GM18858 (cell line): ENCODE measurements at regions not wholly inside any gene's neighbourhood (a gene's known extent, or its start where the extent isn't known, plus 50 kb on each side); places are given as distances from the start of the nearest gene placed in this dataset.

ENCODE experiments used
- ATAC-seq: cut with Tn5 transposase; IDR thresholded peaks from one replicate; pipeline ENCODE4 v1.9.1; 2021; ENCODE audit not compliant: unreplicated experiment

GRCh38 chr7:36802459-36803135, 78.3 kb upstream of the AOAH start:
- ATAC-seq, result no peak

- ATAC-seq, result no peak
Measured at GRCh38 chr7:36796850-36797536, 72.7 kb upstream of the AOAH start.

DNA sequence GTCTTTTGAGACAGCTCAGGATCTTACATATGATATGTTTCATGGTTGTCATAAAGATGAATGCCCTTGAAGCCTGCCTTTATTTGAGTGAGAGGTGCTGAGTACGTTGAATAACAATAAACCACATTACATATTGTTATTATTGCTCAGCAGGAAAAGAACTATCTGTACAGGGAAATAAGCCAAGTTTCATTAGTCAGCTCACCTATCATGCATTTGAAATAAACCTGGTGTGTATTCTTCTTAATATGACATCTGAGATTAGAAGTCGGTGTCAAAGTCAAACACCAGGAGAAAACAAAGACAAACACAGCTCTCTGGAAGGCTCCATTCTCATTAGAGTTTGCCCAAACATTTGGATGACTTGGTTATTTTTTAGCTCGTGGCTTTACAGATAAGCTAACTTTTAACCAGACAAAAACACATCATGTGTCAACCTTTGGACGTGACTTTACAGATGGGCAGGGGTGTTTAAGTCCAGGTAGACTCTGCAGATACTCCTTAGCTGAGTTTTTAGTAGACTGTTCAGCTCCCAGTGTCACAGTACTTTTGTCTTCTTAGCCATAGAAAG, 71.2 kb upstream of the AOAH start:
- no peak for ATAC-seq

DNA sequence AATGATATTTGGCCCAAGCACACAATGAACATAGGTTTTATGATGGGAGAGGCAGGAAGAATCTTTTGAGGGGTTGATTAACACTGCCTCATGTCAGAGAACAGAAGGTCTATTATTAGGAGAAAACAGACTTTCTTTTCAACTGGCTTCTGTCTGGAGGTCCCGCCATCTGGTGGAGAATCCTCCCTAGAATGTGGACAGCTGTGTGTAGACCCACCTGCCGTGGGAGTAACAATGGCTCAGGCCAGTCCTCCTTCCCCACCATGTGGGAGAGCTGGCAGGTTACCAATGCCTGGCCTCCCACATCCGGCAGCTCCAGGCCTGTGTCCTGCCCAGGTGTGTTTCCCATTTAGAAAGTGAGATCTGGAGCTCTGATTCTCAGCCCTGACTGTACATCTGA, 70.4 kb upstream of the AOAH start:
- no peak for ATAC-seq

DNA sequence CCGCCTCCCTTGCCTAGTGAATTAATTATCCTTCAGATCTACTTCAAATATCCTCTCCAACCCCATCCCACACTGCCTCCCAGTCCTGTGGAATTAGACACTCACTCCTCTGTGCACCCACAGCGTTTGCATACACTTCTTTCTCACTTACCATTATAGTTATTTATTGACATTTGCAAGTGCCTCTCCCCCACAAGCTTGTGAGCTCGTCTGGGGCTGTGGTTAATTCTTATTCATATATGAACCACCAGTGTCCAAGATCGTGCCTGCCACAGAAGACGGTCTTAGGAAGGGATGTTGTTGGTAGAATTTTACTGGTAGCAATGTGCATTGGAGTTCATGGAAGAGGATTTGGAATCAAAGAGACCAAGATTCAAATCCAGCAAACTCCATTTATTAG, 68.1 kb upstream of the AOAH start:
- no peak for ATAC-seq

GRCh38 chr7:36790311-36790787, 66.1 kb upstream of the AOAH start:
- no peak for ATAC-seq

DNA sequence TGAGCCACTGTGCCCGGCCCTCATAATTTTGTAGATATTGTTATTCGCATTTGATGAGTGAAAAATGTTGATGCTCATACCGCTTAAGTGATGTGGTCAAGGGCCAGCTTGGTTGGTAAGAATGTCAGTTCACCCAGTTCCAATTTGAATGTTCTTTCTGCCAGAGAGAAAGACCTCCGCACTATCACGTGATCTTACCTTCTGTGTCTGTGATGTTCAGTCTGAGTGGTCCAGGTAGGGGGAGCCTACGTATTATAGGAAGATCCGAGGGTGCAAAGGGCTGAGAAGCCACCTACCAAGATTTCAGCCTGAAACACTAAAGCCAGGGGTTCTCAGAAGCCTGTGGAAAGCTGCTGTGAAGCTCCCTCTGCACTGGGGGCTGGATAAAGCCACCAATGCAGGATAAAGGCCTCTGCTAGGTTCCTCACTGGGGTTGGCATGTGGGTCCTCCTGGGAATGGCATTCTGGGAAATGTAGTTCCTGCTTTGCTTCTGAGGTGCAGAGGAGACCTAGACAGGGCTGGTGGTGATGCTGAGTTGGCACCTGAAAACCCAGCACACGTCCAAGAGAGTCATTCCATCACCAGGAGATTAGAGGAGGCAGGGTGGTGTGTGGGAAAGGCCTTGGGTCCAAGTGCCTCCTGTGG, 64.7 kb upstream of the AOAH start:
- no peak for ATAC-seq

DNA sequence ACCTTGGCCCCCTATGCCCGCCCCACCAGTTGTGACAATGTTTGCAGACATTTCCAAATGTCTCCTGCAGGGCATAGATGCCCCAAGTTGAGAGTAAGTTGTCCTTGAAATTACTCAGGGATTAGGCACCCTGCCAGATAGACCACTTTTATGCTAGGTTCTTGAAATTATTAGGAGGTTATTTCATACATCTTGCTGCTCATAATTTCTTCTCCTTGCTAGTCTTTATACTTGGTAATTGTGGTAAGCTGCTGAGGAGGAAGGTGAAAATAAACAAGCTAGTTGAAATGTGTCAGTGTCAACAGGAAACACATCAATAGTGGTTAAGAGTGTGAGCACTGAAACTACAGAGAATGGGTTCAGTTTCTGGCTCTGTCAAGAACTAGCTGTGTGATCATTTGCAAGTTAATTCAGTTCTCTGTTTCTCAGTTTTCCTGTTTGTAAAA, 63.7 kb upstream of the AOAH start:
- ATAC-seq, result no peak

DNA sequence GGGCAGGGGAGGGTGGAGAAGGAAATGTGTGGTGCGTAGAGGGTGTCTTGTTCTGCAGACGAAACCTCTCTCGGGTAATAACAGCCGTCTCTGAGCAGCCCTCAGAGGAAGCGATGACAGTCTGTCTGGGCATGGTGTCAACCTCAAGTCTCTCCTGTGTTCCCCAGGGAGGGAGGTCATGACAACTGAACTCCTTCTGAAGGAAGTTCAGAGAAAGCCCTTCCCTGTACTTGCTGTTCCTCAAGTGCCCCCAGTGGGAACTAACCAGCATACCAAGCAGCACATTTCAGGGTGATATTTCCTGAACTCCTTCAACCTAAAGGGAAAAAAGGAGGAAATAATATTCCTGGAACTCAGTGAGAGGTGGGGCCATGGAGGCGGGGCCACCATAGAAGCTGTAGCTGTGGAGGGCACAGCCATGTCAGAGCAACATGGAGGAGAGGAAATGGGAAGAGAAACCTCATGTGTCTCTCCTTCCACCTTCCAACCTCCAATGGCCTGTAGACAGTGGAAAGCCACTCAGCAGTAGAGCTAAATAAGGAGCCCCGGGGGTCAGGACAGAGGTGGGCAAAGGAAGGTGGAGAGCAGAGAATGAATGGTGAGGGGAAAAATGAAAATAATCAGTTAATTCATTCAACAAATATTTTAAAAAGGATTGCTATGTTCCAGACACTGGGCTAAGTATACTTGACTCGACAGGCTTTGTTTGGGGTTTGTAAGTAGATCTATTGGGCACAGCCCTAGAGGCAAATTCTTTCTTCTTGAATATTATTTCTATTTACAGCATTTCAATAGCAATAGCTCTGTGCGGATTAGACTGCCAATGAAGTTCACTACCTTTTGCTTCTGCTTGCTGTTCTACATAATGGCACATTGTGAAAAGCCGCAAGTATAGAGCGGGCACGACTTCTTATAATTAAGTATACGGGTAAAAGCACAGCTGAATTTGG, 61.0 kb upstream of the AOAH start:
- ATAC-seq, result peak; percentile 99

- no peak for ATAC-seq
Measured at GRCh38 chr7:36781011-36781738, 56.9 kb upstream of the AOAH start.

DNA sequence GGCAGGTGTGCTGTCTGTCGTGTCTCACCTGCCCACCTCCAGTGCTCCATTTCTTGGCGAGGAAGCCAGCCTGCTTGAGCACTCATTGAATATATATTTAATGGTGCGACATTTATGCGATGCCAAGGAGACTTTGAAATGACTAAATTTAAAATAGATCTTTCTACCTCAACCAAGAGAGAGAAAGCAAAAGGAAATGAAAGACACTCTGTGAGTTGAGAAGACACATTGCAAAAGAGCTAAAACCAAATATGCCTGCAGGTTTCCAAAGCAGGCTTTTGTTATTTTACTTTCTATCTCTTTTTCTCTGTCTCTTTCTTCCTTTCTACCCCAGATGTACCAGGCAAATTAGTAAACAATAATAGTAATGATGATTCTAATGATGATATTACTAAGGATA, 53.6 kb upstream of the AOAH start:
- ATAC-seq, result no peak

- ATAC-seq, result no peak
Measured at GRCh38 chr7:36777062-36777461, 52.8 kb upstream of the AOAH start.

DNA sequence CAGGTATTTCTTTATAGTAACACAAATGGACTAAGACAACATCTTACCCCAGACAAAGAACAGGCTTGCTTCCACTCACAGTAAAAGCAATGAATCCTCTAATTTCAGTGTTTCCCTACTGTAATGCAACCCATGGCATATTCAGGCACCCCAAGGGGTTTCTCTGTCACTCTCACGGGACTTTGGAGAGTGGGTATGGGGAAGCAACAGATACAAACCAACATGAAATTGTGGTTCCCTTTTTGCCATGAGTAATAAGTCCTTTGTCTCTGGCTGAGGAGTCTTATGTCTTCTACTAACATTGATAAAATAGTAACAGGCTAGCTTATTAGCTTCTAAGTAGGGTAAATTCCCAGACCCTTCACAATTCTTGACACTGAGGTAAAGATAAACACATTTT, 51.4 kb upstream of the AOAH start:
- ATAC-seq, result no peak

DNA sequence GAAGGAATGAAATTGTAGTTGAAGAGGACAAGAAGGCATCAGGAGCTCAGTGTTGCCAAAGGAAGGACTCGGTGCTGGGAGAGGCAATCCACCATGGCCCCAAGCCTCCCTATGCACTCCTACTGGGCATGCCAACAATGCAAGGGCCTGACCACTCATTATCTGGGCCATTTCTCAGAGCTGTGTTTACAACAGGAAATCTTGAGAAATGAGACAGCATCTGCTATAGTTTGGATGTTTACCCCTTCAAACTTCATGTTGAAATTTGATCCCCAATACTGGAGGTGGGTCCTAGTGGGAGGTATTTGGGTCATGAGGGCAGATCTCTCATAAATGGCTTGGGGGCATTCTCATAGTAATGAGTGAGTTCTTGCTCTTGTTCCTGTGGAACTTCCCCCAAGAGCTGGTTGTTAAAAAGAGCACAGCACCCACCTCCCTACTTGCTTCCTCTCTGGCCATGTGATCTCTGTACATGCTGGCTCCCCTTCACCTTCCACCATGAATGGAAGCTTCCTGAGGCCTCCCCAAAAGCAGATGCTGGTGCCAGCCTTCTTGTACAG, 50.8 kb upstream of the AOAH start:
- no peak for ATAC-seq
